GM19463 (cell line): ENCODE measurements at regions not wholly inside any gene's neighbourhood (a gene's known extent, or its start where the extent isn't known, plus 50 kb on each side); places are given as distances from the start of the nearest gene placed in this dataset.
"Not testable (repeated sequence)": the region's sequence is repeated elsewhere in the genome, so short reads cannot be mapped to it uniquely, and the experiment has no call there.

Experiments used
- ATAC-seq: cut with Tn5 transposase; IDR thresholded peaks from one replicate; pipeline ENCODE4 v1.9.1; 2021; ENCODE audit warnings: mild to moderate bottlenecking, moderate library complexity; ENCODE audit not compliant: unreplicated experiment

- ATAC-seq = no peak
These were observed 302.3 kb upstream of the G2E3 start for GRCh38 chr14:30256627-30257026.

- no peak for ATAC-seq
These were observed 300.9 kb upstream of the G2E3 start for GRCh38 chr14:30257946-30258661.

- no peak for ATAC-seq
These were observed 297.9 kb upstream of the G2E3 start for GRCh38 chr14:30260833-30261607.

DNA sequence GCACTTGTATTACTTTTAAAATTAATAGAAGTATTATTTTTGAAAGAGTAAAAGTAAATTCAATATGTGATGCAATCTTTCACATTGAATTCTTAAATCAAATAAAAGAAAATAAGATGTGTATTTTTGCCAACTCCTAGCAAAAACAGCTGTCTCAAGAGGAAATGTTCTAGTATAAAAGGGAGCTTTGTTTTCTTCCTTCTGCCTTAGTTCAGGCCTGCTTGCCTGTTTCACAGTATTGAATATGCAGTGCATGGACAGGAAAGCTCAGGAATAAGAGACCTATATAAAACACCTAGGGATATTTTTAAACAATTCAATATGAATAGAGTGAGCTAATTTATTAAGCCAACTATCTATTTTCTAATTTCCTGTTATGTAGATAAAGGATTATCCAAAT is 294.8 kb upstream of the G2E3 start:
- ATAC-seq = no peak

GRCh38 chr14:30266290-30266689 is 292.7 kb upstream of the G2E3 start:
- ATAC-seq = no peak

DNA sequence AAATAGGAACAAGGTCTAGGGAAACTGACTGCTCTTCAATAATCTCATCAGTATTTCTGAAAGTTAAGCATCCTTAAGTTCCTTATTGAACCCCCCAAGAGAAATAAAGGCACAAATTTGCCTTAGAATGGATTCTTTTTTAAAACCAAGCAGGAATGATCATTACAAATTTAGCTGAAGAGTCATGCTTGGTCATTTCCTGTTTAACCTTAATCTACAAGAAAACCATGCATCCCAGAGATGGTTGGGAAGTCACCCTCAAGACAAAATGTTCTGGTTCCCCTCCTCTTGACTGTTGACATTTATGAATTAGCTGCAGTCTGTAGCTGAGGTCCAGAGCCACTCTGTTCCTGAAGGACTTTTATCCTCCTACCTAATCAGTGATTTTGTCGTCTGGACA is 291.8 kb upstream of the G2E3 start:
- no peak for ATAC-seq

GRCh38 chr14:30270200-30271161 is 288.5 kb upstream of the G2E3 start:
- ATAC-seq = peak; percentile 100

DNA sequence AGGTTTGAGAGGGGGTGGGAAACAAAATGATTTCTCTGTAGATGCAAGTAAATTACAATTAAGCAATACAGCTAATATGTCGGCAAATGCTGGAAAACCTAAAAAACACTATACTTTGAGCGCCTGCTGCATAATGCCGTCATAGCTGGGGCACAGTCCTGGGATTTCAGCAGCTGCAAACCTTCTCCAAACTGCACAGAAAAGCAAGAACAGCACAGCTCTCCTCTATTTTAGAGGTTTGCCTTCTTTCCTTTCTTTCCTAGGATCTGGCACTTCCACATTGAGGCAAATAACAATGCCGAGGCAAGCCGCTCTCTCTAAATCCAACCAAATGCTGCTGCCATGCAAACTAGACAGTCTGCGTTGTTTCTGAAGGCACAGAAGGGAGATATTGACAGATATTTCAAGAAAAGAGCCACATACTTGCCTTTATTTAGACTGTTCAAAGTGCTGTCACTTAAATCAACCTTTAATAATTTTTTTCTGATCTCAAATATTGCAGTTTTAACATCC is 287.1 kb upstream of the G2E3 start:
- no peak for ATAC-seq

DNA sequence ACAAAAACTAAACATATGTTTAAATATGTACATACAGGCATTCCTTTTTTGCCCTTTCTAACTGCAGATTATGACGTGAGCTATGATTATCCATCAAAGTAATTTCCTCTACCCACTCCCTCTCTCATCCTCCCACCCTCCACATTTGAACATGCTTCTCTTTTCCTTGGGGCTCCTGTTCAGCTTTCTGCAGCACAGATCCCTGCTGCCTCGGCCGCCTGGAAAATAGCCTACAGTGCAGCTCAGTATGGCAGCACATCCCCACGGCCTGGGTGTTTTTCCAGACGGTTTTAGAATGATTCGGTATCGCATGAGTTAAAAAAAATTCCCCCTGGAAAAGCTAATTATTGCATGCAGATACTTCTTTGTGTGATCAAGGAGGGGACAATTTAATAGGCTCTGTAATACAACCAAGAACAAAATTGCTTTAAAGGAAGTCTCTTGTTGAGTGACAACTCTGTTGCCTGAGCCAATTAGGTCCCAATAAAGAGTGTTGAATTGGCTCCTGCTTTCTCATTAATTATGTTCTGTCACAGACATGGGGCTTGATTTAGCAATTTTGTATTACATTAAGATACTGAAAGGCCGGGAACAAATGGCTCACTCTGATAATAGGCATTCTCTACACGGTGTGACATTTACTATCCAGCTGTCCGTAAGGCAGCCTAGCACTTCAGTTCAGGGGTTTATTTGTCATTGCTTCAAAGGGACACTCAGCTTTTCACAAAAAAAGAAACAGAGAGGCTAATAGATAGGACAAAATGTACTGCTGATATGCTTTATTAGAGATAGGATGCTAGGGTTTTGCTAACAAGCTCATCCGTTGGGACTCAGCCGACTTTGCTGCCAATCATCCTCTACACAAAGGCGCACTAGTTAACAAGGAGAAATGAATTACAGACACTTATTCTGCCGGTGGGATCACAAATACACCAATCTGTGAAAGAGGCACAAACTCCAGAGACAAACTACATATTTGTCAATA is 285.8 kb upstream of the G2E3 start:
- ATAC-seq = no peak

GRCh38 chr14:30275604-30276003 is 283.4 kb upstream of the G2E3 start:
- ATAC-seq = no peak

DNA sequence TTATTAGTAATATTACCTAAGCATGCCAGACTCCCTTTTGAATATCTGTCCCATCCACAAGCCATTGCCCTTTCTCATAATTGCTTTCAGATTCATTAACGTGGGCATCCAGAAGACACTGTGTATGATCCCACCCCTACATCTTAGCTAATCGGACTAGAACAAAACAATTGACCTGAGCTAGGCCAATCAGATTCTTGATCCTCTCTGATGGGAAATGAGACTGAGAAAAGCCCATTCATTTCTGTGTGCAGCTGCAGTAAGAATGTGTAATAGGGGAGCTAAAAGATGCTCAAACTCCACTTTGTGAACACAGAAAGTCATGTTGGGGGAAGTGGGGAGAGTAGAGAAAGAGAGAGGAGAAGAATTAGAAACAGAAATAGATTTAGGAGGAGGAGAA is 281.7 kb upstream of the G2E3 start:
- no peak for ATAC-seq

GRCh38 chr14:30278856-30279255 is 280.1 kb upstream of the G2E3 start:
- not testable (repeated sequence) for ATAC-seq

GRCh38 chr14:30283822-30284446 is 275.0 kb upstream of the G2E3 start:
- ATAC-seq = peak; percentile 57

GRCh38 chr14:30284808-30285207 is 274.1 kb upstream of the G2E3 start:
- ATAC-seq = no peak

DNA sequence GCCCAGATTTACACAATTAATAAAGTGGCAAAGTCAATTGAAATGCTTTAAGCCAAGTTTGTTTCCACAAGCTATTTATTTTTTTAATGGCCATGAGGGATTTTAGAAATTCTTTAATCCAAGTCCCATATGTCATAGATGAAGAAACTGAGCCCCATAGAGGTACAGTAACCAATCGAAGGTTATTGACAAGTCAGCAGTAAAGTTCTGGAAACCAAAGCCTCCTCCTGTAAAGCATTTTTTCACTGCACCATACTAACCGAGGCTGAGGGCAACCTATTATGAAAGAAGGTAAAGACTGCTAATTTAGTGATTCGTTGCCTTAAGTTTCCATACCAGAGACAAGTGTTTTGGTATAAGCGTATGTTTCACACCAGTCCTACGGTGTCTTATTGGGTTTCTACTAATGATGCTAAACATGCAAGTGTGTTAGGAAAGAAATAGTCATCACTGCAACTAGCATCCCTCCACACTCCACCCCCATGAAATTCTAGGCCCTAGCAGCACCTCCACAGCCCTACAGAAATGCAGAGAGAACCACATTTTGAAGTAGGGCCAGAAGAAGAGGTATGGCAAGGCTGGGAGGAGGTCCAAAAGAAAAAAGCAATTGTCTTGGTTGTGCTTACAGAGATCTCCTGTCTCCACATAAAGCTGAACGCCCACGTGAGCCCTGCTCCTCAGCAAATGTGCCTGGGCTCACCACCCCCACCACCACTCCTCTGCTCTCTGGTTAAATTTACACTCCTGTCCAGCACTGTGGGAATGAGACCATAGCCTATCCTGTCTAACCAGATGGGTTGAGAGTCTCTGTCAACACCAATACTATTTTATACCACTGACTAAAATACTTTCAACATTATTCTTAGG is 271.1 kb upstream of the G2E3 start:
- ATAC-seq = no peak

DNA sequence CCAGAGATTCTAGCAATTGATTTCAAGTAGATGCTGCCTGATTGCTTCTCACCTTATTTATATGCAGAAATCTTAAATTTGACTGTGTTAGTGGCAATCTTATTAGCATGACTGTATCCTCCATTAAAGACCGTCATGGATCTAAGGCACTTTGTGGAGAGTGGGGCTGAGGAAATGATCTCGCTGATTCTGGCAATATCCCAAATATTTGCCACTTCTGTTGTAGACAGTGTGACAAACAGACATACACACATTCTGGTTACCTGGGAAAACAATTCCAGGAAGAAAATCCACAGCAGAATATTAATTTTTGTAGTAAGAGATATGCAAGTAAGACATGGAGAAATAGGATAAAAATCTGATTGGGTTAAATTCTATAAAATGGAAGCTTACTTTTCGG is 269.0 kb upstream of the G2E3 start:
- ATAC-seq = no peak

- no peak for ATAC-seq
These were observed 267.7 kb upstream of the G2E3 start for GRCh38 chr14:30291216-30291615.

DNA sequence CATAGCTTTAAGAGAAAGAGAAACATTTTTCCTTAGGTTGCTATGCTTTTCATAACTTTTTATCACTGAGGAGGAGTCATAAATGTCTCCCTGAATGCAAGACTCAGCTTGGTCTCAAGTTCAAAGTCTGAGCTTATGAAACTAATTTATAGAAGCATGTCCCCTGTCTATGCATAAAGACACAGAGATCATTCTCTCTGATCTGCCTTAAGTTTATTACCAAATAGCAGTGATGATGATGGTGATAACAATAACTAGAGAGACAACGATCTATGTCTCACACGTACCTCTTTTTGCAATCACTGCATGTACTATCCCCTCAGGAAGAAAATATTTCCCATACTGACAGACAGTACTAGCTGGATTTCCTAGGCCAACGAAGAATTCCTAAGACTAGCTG is 266.4 kb upstream of the G2E3 start:
- ATAC-seq = no peak

DNA sequence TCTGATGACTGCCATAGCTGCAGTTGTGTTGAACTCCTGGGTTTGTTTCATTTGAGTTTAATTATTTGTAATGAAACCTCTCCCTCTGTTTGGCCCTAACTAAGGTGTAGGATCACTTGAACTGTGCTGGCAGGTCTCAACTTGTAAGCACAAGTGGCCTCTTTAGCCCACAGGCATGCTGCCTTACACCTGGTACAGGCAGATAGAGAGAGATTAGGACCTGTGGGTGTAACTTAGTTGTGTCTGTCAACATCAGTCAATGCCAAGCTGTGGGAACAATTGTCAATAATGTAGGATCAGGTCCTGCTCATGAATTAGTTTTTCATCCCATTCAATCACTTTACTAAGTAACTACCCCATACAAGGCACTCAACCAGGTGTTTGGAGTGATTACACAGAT is 263.0 kb upstream of the G2E3 start:
- no peak for ATAC-seq
